Kidney (tissue), 13 donors: ENCODE measurements at regions not wholly inside any gene's neighbourhood (a gene's known extent, or its start where the extent isn't known, plus 50 kb on each side); places are given as distances from the start of the nearest gene placed in this dataset.

ENCODE experiments used
- DNase-seq, 5 donors: peaks; one replicate each; pipeline ENCODE4 v3.0.0-alpha.2; 2013 to 2020
- FAIRE-seq: peaks from 2 replicates; lab custom pipeline; 2012; peaks lifted over from hg19 to GRCh38; lab: Jason Lieb, UNC
- H3K27ac ChIP-seq, 2 donors: one replicate each; pipeline ENCODE4 v1.7.0; 2013; ENCODE audit warnings: low read depth in 2 of 2, low read length in 2 of 2, inconsistent platforms in 1 of 2
- H3K27me3 ChIP-seq: one replicate; pipeline ENCODE4 v1.7.1; 2013; ENCODE audit warnings: low read length, inconsistent platforms; ENCODE audit not compliant: control insufficient read depth, insufficient read depth
- H3K36me3 ChIP-seq, 3 donors: one replicate each; pipeline versions ENCODE4 v1.7.0 to v1.7.1; 2013; ENCODE audit warnings: low read length in 3 of 3, control low read depth in 1 of 3, inconsistent platforms in 1 of 3; ENCODE audit not compliant: insufficient read depth in 3 of 3, control insufficient read depth in 2 of 3
- H3K4me1 ChIP-seq, 3 donors: one replicate each; pipeline versions ENCODE4 v1.7.0 to v1.7.1; 2013; ENCODE audit warnings: low read length in 3 of 3, inconsistent platforms in 1 of 3, low read depth in 1 of 3; ENCODE audit not compliant: control insufficient read depth in 2 of 3, insufficient read depth in 2 of 3
- H3K4me3 ChIP-seq, 3 donors: one replicate each; pipeline versions ENCODE4 v1.7.0 to v1.8.1; 2013; ENCODE audit warnings: low read length in 3 of 3, control low read depth in 1 of 3, inconsistent platforms in 1 of 3
- H3K9ac ChIP-seq, 3 donors: one replicate each; pipeline versions ENCODE4 v1.7.0 to v1.7.1; 2013; ENCODE audit warnings: low read length in 3 of 3, control low read depth in 1 of 3, inconsistent platforms in 1 of 3
- H3K9me3 ChIP-seq, 3 donors: one replicate each; pipeline versions ENCODE4 v1.7.0 to v1.7.1; 2013; ENCODE audit warnings: low read length in 3 of 3, control low read depth in 1 of 3, inconsistent platforms in 1 of 3; ENCODE audit not compliant: control insufficient read depth in 2 of 3, insufficient read depth in 1 of 3
- CTCF ChIP-seq: IDR thresholded peaks from 3 replicates; pipeline ENCODE4 v1.5.1; 2012; ENCODE audit warnings: mild to moderate bottlenecking, moderate library complexity, borderline replicate concordance; ENCODE audit not compliant: insufficient read depth; ENCODE audit errors: extremely low read depth
- intact Hi-C: fragments of 100-400 bp; cut with DNase I; formaldehyde crosslinking; loops from one replicate; pipeline ENCODE4 v1.11.1; 2022
- donor health status: control.
- donor health status: control.
- donor health status: control.
- donor health status: control.
- donor health status: control.
- donor health status: DM: yes; HTN: yes; CAD: no.
- donor health status: Normal renal cell carcinoma (clear cell type).

GRCh38 chr14:49401373-49401772 lies 184.8 kb downstream of the RPS29 start:
- Histone ChIP-seq H3K9ac (no peak overlapping the region), H3K9me3 (no peaks in the 10 kb centered on the region), H3K27ac (no peak overlapping the region), H3K4me3 (no peak overlapping the region), H3K27me3 (no peaks in the 10 kb centered on the region), H3K4me1 (no peaks in the 10 kb centered on the region), H3K36me3 (no peaks in the 10 kb centered on the region)
- no peak for FAIRE-seq
- no peak for DNase-seq
- no peak for TF ChIP-seq CTCF
- intact Hi-C loops: no loop called here

GRCh38 chr14:49396801-49397200 lies 189.4 kb downstream of the RPS29 start:
- H3K4me3 ChIP-seq: no peak overlapping the region
- FAIRE-seq: no peak
- DNase-seq: no peak
- no peak overlapping the region for H3K9ac ChIP-seq
- no peaks in the 10 kb centered on the region for H3K36me3 ChIP-seq
- H3K27ac ChIP-seq: no peak overlapping the region
- no peaks in the 10 kb centered on the region for H3K4me1 ChIP-seq
- TF ChIP-seq CTCF: no peak
- no peaks in the 10 kb centered on the region for H3K9me3 ChIP-seq
- intact Hi-C loops: no loop called here
- H3K27me3 ChIP-seq: no peaks in the 10 kb centered on the region

- Histone ChIP-seq H3K9ac (no peak overlapping the region), H3K27ac (no peak overlapping the region), H3K9me3 (no peaks in the 10 kb centered on the region), H3K4me3 (no peak overlapping the region), H3K27me3 (no peaks in the 10 kb centered on the region), H3K36me3 (no peaks in the 10 kb centered on the region), H3K4me1 (no peaks in the 10 kb centered on the region)
- TF ChIP-seq CTCF: no peak
- DNase-seq (no peak), FAIRE-seq (no peak)
- intact Hi-C loops: no loop called here
These were observed 204.4 kb downstream of the RPS29 start for GRCh38 chr14:49381778-49382177.

DNA sequence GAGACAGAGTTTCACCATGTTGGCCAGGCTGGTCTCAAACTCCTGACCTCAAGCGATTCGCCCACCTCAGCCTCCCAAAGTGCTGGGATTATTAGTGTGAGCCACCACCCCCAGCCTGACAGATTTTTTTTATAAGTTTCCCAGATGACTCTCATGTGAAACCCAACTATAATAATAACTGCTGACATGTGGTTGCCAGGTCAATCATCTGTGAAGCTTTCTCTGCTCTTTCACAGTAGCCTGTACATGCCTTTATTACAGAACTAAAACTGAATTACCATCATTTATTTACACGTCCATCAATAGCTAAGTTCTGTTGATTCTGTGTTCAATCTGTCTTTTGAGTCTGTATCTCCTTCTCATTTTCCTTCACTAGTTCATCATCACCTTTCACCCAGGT lies 218.5 kb downstream of the RPS29 start:
- Histone ChIP-seq H3K27ac (no peak overlapping the region), H3K4me1 (no peaks in the 10 kb centered on the region), H3K4me3 (no peak overlapping the region), H3K27me3 (no peaks in the 10 kb centered on the region), H3K9me3 (no peaks in the 10 kb centered on the region), H3K9ac (no peak overlapping the region), H3K36me3 (no peaks in the 10 kb centered on the region)
- intact Hi-C loops: no loop called here
- no peak for TF ChIP-seq CTCF
- FAIRE-seq: no peak
- DNase-seq: no peak
